ENCODE measurements at regions not wholly inside any gene's neighbourhood (a gene's known extent, or its start where the extent isn't known, plus 50 kb on each side); places are given as distances from the start of the nearest gene placed in this dataset.

DNA sequence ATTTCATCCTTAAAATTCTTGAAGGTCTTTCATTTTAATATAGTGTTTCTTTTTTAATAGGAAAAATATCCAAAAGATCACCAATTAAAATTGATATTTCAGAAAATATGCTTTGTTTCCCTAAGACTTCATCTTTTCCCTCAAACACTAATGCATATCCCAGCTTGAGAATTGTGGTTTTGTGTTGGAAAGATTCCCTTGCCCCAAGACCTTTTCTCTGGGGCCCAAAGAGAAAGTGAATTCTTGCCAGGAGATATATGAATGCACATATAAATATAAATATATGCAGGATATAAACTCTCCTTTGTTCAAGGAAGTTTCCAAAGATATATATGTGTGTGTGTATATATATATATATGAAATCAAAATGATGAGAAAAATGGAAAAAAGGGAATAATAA, 241.2 kb downstream of the FAM76B start:
- no peak for DNase-seq (ENCODE audit: low read depth)

GRCh38 chr11:95547976-95548375, 241.6 kb downstream of the FAM76B start:
- no peak for DNase-seq (ENCODE audit: low read depth)

DNA sequence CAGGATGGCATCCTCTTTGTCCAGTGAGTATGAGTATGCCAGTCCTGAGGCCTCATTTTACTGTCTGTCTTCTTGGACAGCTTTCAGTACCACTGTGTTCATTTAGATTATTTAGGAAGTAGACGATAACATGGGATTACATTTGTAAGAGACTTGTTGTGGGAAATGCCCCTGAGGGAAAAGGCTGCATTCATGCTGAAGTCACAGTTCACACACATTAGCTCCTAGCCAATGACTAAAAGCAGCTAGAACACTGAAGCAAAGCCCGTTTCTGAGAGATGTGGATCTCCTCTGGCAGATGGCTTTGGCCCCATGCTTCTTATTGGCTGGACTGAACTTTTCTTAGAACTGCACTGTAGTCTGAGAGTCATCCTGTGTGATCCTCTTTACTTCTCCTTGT, 242.4 kb downstream of the FAM76B start:
- DNase-seq (ENCODE audit: low read depth), result no peak

- DNase-seq (ENCODE audit: low read depth), result no peak
Observed at GRCh38 chr11:95545116-95545875, 244.3 kb downstream of the FAM76B start.

DNA sequence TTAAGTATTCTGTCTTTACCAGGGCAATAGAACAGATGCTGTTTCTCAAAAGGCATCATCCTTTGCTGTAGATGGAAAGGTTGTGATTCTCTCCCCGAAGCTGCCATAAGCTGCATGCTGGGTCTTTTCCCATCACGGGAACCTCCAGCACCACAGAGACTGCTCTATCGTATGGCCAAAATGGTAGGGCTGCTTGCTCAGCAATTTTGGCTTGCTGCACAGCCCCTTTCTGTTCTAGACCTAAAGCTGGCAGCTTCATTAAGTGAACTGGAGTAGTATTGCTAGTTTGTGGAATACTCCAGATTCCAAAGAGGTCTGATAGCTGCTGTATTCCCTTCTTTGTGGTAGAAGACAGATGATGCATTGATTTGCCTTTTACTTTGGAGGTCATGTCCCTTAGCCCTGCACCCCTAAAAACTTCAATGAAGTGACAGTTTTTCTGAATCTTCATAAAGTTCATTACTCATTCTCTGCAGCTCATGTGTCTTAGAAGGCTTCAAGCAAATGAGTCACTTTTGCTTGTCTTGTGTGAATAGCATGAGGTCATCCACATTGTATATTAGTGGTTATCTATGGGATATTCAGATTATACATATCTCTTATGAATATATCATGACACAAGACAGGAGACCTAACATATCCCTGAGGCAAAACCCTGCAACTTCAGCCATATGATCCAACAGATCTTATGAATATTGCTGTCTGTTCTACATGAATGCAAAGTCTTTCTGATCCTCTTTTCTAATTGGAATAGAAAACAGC, 245.3 kb downstream of the FAM76B start:
- no peak for DNase-seq (ENCODE audit: low read depth)

GRCh38 chr11:95542868-95543551, 246.6 kb downstream of the FAM76B start:
- DNase-seq (ENCODE audit: low read depth), result no peak

GRCh38 chr11:95541715-95542114, 247.9 kb downstream of the FAM76B start:
- DNase-seq (ENCODE audit: low read depth), result no peak

- DNase-seq (ENCODE audit: low read depth), result no peak
Observed at GRCh38 chr11:95536047-95536690, 253.4 kb downstream of the FAM76B start.

DNA sequence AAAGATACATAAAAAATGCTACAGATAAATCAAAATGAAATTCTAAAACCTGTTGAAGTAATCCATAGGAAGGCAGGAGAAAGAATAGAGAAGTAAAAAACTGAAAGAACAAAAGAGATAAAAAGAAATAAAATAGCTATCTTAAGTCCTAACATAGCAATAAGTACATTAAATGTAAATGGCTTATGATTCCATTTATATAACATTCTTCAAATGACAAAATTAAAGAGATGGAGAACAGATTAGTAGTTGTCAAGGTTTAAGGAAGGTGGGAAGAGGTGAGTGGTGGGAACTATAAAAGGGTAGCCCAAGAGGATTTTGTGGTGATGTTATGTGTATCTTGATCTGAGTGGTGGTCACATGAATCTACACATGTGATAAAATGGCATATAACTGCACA, 254.8 kb downstream of the FAM76B start:
- no peak for DNase-seq (ENCODE audit: low read depth)

DNA sequence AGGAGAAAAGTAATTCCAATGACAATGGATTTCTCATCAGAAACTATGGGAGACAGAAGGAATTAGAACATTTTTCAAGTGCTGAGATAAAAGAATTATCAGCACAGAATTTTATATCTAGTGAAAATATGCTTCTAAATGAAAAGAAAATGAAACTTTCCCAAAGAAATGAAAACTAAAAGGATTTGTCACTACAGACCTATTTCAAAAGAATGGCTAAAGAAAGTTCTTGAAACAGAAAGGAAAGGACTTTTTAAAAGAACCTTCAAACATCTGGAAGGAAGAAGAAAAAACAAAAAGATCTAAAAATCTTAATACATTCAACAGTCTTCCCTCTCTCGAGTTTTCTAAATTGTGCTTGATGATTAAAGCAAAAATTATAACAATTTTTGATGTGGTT, 255.4 kb downstream of the FAM76B start:
- DNase-seq (ENCODE audit: low read depth), result no peak

- no peak for DNase-seq (ENCODE audit: low read depth)
Observed at GRCh38 chr11:95531116-95531515, 258.5 kb downstream of the FAM76B start.

GRCh38 chr11:95524314-95525036, 265.1 kb downstream of the FAM76B start:
- no peak for DNase-seq (ENCODE audit: low read depth)

- DNase-seq (ENCODE audit: low read depth), result no peak
Observed at GRCh38 chr11:95522874-95523273, 266.7 kb downstream of the FAM76B start.

DNA sequence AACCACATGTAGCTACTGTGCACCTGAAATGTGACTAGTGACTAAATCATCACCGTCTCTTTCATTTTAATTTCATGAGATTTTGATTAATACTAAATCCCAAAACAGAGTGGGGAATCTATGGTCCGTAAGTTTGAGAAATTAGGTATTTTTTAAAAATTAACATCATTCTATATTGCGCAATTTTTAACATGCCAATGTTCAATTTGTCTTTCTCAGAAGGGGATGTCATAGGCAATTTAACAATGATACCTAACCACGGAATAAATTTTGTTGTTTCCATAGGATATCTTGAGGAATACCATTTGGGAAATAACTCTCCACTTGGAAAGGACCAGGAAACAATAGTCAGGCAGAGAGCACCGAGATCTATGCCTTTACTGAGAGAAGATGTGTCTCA, 267.7 kb downstream of the FAM76B start:
- DNase-seq (ENCODE audit: low read depth), result no peak

- DNase-seq (ENCODE audit: low read depth), result no peak
Observed at GRCh38 chr11:95521133-95521542, 268.4 kb downstream of the FAM76B start.

DNA sequence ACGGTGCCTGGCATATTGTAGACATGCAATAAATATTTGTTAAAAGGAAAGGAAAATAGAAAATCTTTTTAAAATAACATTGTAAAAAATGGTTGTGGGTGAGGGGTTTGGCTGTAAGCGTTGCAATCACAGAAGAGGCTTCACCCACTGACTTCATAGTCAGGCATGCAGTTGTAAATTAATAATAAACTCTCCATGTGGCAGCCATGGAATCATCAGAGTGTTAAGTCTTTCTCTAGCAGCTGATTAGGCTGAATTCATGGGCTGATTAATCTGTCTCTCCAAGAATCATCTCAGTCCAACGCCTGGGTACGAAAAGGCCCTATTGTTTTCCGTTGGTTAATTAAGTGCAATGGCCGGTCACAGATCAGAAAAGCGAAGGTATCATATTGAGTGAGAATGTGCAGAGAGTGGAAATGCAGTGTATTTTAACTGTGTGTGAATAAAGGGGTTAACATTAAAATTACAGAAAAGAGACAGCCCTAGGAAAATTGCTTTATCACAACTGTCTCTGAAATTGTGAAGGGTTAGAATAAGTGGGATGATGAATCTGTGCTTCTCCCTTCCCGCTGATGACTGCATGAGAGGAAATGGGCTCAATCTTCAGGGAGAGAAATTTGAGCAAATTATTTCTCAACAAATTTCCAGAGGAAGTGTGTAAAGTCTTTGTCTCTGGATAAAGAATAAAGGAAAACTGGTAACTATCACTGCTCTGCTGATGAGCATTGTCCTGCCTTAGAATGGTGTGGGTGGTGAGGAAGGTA, 269.0 kb downstream of the FAM76B start:
- no peak for DNase-seq (ENCODE audit: low read depth)

DNA sequence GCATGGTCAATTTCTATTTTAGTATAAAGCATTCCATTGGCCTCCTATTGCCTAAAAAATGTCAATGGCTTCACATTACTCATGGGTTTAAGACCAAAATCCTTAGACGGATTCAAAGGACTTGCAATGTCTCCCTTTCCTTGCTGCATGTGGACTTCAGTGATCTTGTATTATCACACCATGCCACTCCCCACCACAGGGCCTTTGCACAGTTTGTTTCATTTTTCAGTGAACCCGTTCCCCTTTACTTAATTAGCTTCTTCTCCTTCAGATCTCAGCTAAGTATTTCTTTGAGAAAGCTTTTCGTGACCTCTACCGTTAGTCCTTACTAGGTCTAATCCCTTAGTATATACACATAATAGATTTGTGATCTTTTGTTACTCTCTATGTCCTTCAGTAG, 269.7 kb downstream of the FAM76B start:
- DNase-seq (ENCODE audit: low read depth), result no peak

DNA sequence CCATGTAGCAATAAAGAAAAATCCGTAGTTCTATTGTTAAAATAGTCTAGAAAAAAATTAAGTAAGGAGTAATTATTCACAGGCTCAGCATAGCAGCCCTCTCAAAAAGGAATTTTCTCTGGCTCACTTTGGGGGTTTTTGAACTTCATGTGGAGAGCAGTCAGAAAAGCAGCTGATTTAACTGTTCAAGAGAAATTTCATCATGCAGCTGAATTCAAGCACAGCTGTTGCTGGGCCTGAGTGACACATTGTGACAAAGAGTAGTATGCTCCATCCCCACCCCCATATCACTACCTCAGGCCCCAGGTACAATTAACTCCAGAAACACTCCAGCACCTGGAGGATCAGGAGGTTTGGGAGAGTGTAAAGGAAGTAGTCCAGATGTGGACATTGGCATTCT, 272.1 kb downstream of the FAM76B start:
- no peak for DNase-seq (ENCODE audit: low read depth)

DNA sequence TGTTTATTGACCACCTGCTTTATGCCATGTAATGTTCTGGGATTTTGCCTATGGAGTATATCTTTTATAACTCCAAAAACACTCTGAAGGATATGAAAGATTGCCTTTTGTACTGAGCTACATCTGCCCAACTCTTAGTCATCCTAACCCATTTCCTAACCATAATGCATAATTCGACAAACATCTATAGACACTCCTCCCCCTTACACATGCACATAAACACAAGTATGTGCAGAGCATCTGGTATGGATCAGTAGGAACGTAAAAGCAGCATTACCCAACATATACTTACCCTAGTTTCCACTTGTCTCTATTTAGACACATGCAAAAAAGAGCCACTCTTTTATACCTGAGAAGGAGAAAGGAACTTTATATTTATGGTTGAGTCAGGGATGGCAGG, 272.8 kb downstream of the FAM76B start:
- DNase-seq (ENCODE audit: low read depth), result peak; percentile 82

GRCh38 chr11:95516175-95516574, 273.4 kb downstream of the FAM76B start:
- DNase-seq (ENCODE audit: low read depth), result no peak

DNA sequence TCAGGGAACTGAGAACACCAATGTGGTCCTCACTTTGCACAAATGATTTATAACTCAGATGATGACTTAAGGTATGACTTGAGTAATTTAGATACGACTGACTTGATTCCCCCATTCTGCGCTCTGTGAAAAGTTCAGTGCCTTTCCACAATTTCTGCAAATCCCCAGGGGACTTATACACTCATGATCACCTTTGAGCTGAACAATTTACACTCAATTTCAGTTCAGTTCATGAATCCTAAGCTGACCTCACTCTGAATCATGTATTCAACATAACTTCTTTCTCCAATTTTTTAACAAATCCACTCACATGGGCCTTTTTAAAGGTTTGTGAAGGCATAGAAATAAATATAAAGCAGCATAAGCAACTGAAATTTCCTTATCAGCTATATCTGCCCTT, 274.2 kb downstream of the FAM76B start:
- DNase-seq (ENCODE audit: low read depth), result no peak

All from HS-5 (cell line).